ENCODE measurements at regions not wholly inside any gene's neighbourhood (a gene's known extent, or its start where the extent isn't known, plus 50 kb on each side); places are given as distances from the start of the nearest gene placed in this dataset.

- peaks cover 1 to 6% (median 1%) of the 10 kb centered on the region in 3 donors for H3K27me3 Mint-ChIP-seq (ENCODE audit: low read depth in 3 of 3)
- H3K4me3 Mint-ChIP-seq, result no peak overlapping the region
- Histone ChIP-seq H2AFZ (ENCODE audit: insufficient read depth, low read depth, low read length, poor library complexity, severe bottlenecking) (no peak overlapping the region), H3K4me3 (replicated peaks in 1 of 3; ENCODE audit: low read depth in 2 of 3, low read length in 3 of 3) (no peak overlapping the region), H3K79me2 (ENCODE audit: insufficient read depth, low read length) (no peaks in the 10 kb centered on the region), H3K27ac (ENCODE audit: low read depth in 1 of 2, low read length in 2 of 2) (no peak overlapping the region), H3K36me3 (replicated peaks in 1 of 2; ENCODE audit: control insufficient read depth in 1 of 2, insufficient read depth in 2 of 2, low read length in 2 of 2) (no peaks in the 10 kb centered on the region), H3K9me3 (replicated peaks in 1 of 2; ENCODE audit: control insufficient read depth in 1 of 2, insufficient read depth in 1 of 2, low read length in 2 of 2) (no peaks in the 10 kb centered on the region), H3K9ac (ENCODE audit: insufficient read depth, low read length, poor library complexity, severe bottlenecking) (no peak overlapping the region), H3K27me3 (ENCODE audit: control insufficient read depth in 2 of 2, insufficient read depth in 2 of 2, low read length in 2 of 2) (no peaks in the 10 kb centered on the region), H4K20me1 (ENCODE audit: insufficient read depth, low read length) (no peaks in the 10 kb centered on the region), H3K4me2 (replicated peaks; ENCODE audit: extremely low read depth, low read length, poor library complexity, severe bottlenecking) (no peak overlapping the region), H3K4me1 (ENCODE audit: control insufficient read depth in 1 of 2, insufficient read depth in 2 of 2, low read length in 2 of 2) (no peaks in the 10 kb centered on the region)
- no peak for TF ChIP-seq CTCF (IDR thresholded peaks at IDR 0.05)
- H3K9me3 Mint-ChIP-seq, result peaks cover 0 to 2% (median 0%) of the 10 kb centered on the region in 7 donors
- intact Hi-C loops (cut with micrococcal nuclease), result no loop called here
- H3K27ac Mint-ChIP-seq, result no peak overlapping the region
- no CpG with 5 or more reads among the region's 1 CpG for WGBS (ENCODE audit: insufficient coverage)
- DNase-seq, result no peak
- no peaks in the 10 kb centered on the region for H3K4me1 Mint-ChIP-seq
- no peaks in the 10 kb centered on the region for H3K36me3 Mint-ChIP-seq
Measured at GRCh38 chr15:88324741-88325065, 68.2 kb upstream of the NTRK3 start.

GRCh38 chr15:88323976-88324740 is 67.6 kb upstream of the NTRK3 start:
- H3K9me3 ChIP-seq (replicated peaks in 1 of 2; ENCODE audit: control insufficient read depth in 1 of 2, insufficient read depth in 1 of 2, low read length in 2 of 2), result no peaks in the 10 kb centered on the region
- H4K20me1 ChIP-seq (ENCODE audit: insufficient read depth, low read length), result no peaks in the 10 kb centered on the region
- H3K4me2 ChIP-seq (replicated peaks; ENCODE audit: extremely low read depth, low read length, poor library complexity, severe bottlenecking), result no peak overlapping the region
- no peaks in the 10 kb centered on the region for H3K4me1 ChIP-seq (ENCODE audit: control insufficient read depth in 1 of 2, insufficient read depth in 2 of 2, low read length in 2 of 2)
- Mint-ChIP-seq H3K27me3 (ENCODE audit: low read depth in 3 of 3) (peaks cover 1 to 6% (median 3%) of the 10 kb centered on the region in 3 donors), H3K4me3 (no peak overlapping the region), H3K9me3 (peaks cover 0 to 2% (median 0%) of the 10 kb centered on the region in 7 donors), H3K4me1 (no peaks in the 10 kb centered on the region), H3K36me3 (no peaks in the 10 kb centered on the region), H3K27ac (no peak overlapping the region)
- DNase-seq, result no peak
- no peaks in the 10 kb centered on the region for H3K36me3 ChIP-seq (replicated peaks in 1 of 2; ENCODE audit: control insufficient read depth in 1 of 2, insufficient read depth in 2 of 2, low read length in 2 of 2)
- H3K4me3 ChIP-seq (replicated peaks in 1 of 3; ENCODE audit: low read depth in 2 of 3, low read length in 3 of 3), result no peak overlapping the region
- H3K27me3 ChIP-seq (ENCODE audit: control insufficient read depth in 2 of 2, insufficient read depth in 2 of 2, low read length in 2 of 2), result no peaks in the 10 kb centered on the region
- intact Hi-C loops (cut with micrococcal nuclease), result no loop called here
- H3K79me2 ChIP-seq (ENCODE audit: insufficient read depth, low read length), result no peaks in the 10 kb centered on the region
- no peak overlapping the region for H3K27ac ChIP-seq (ENCODE audit: low read depth in 1 of 2, low read length in 2 of 2)
- TF ChIP-seq CTCF (IDR thresholded peaks at IDR 0.05), result no peak
- H2AFZ ChIP-seq (ENCODE audit: insufficient read depth, low read depth, low read length, poor library complexity, severe bottlenecking), result no peak overlapping the region
- no peak overlapping the region for H3K9ac ChIP-seq (ENCODE audit: insufficient read depth, low read length, poor library complexity, severe bottlenecking)
- 94% methylated on average over 7 of the region's 18 CpGs for WGBS (ENCODE audit: insufficient coverage)

Data from CD14-positive monocyte (primary cell).